Ascending aorta (tissue), 2 donors: ENCODE measurements at regions not wholly inside any gene's neighbourhood (a gene's known extent, or its start where the extent isn't known, plus 50 kb on each side); places are given as distances from the start of the nearest gene placed in this dataset.
A peak's percentile ranks its signal among the peaks of the same experiment; 100 is the strongest.

Experiments
- DNase-seq, 2 donors: peaks; one replicate each; pipeline ENCODE4 v3.0.0-alpha.2; 2019; ENCODE audit warnings: low spot score in 2 of 2
- H3K27ac ChIP-seq, 2 donors: fragments of 200-600 bp; sonication (generic); one replicate each; pipeline ENCODE4 v1.5.1; 2016 to 2017; ENCODE audit warnings: mild to moderate bottlenecking in 1 of 2
- H3K27me3 ChIP-seq: fragments of 200-600 bp; sonication (generic); one replicate; pipeline ENCODE4 v1.5.1; 2017
- H3K36me3 ChIP-seq, 2 donors: fragments of 200-600 bp; sonication (generic); one replicate each; pipeline ENCODE4 v1.5.1; 2016
- H3K4me1 ChIP-seq, 2 donors: fragments of 200-600 bp; sonication (generic); one replicate each; pipeline ENCODE4 v1.5.1; 2016 to 2017; ENCODE audit warnings: mild to moderate bottlenecking in 1 of 2
- H3K4me3 ChIP-seq, 2 donors: fragments of 200-600 bp; sonication (generic); one replicate each; pipeline ENCODE4 v1.5.1; 2016 to 2017; ENCODE audit warnings: mild to moderate bottlenecking in 1 of 2
- H3K9me3 ChIP-seq, 2 donors: fragments of 200-600 bp; sonication (generic); one replicate each; pipeline ENCODE4 v1.5.1; 2016
- CTCF ChIP-seq, 3 experiments: fragments of 200-600 bp in 2 of 3; fragments of 450-650 bp in 1 of 3; sonication (generic) in 2 of 3; IDR thresholded peaks; one replicate each; pipeline ENCODE4 v1.5.1; 2016 to 2019; ENCODE audit warnings: antibody characterized with exemption in 3 of 3, mild to moderate bottlenecking in 1 of 3, moderate library complexity in 1 of 3
- intact Hi-C: fragments of 100-400 bp; cut with DNase I; formaldehyde crosslinking; loops from one replicate; pipeline ENCODE4 v1.15.1; 2023

GRCh38 chr13:107095876-107096275, 527.9 kb upstream of the ARGLU1 start:
- TF ChIP-seq CTCF (IDR thresholded peaks at IDR 0.05) = no peak

GRCh38 chr13:107091861-107092260, 523.9 kb upstream of the ARGLU1 start:
- Histone ChIP-seq H3K27ac (no peak overlapping the region), H3K4me3 (no peak overlapping the region), H3K9me3 (no peaks in the 10 kb centered on the region), H3K4me1 (peaks cover 0 to 6% of the 10 kb centered on the region in 2 donors), H3K36me3 (no peaks in the 10 kb centered on the region), H3K27me3 (no peaks in the 10 kb centered on the region)
- intact Hi-C loops = no loop called here
- TF ChIP-seq CTCF (IDR thresholded peaks at IDR 0.05) = no peak
- DNase-seq = no peak

More at GRCh38 chr13:107095876-107096275, 527.9 kb upstream of the ARGLU1 start:
- H3K4me3 ChIP-seq = no peak overlapping the region
- H3K27ac ChIP-seq = no peak overlapping the region
- intact Hi-C loops = no loop called here
- no peaks in the 10 kb centered on the region for H3K9me3 ChIP-seq
- H3K36me3 ChIP-seq = no peaks in the 10 kb centered on the region
- DNase-seq = no peak
- peaks cover 0 to 3% of the 10 kb centered on the region in 2 donors for H3K4me1 ChIP-seq
- H3K27me3 ChIP-seq = no peaks in the 10 kb centered on the region

- TF ChIP-seq CTCF (IDR thresholded peaks at IDR 0.05) = no peak
- Histone ChIP-seq H3K9me3 (no peaks in the 10 kb centered on the region), H3K27ac (peak overlapping the region in 1 of 2 donors; percentile 9), H3K27me3 (no peaks in the 10 kb centered on the region), H3K36me3 (no peaks in the 10 kb centered on the region), H3K4me3 (no peak overlapping the region), H3K4me1 (peaks cover 0 to 6% of the 10 kb centered on the region in 2 donors)
- intact Hi-C loops = no loop called here
- no peak for DNase-seq
Observed at GRCh38 chr13:107091428-107091827, 523.5 kb upstream of the ARGLU1 start.

GRCh38 chr13:107088061-107088460, 520.1 kb upstream of the ARGLU1 start:
- H3K27me3 ChIP-seq = no peaks in the 10 kb centered on the region
- H3K4me1 ChIP-seq = peaks cover 0 to 6% of the 10 kb centered on the region in 2 donors
- no peaks in the 10 kb centered on the region for H3K9me3 ChIP-seq
- H3K36me3 ChIP-seq = no peaks in the 10 kb centered on the region
- H3K4me3 ChIP-seq = no peak overlapping the region
- no peak for DNase-seq
- intact Hi-C loops = no loop called here
- no peak for TF ChIP-seq CTCF (IDR thresholded peaks at IDR 0.05)
- H3K27ac ChIP-seq = no peak overlapping the region

GRCh38 chr13:107079423-107080049, 511.6 kb upstream of the ARGLU1 start:
- H3K27ac ChIP-seq = no peak overlapping the region
- no peak for DNase-seq
- no peaks in the 10 kb centered on the region for H3K4me1 ChIP-seq
- no peaks in the 10 kb centered on the region for H3K27me3 ChIP-seq
- no peaks in the 10 kb centered on the region for H3K9me3 ChIP-seq
- intact Hi-C loops = no loop called here
- no peak overlapping the region for H3K4me3 ChIP-seq
- no peak for TF ChIP-seq CTCF (IDR thresholded peaks at IDR 0.05)
- no peaks in the 10 kb centered on the region for H3K36me3 ChIP-seq
